SK-N-SH (cell line): ENCODE measurements at regions not wholly inside any gene's neighbourhood (a gene's known extent, or its start where the extent isn't known, plus 50 kb on each side); places are given as distances from the start of the nearest gene placed in this dataset.

ENCODE experiments used
- CTCF ChIA-PET: fragments of 300-600, 350-600 bp; formaldehyde crosslinking; extraction: SDS; loops from one replicate; lab custom pipeline; 2021; lab: Yijun Ruan, JAX
- POLR2A ChIA-PET: fragments of 350-600 bp; sonication (Branson Sonifier 250); formaldehyde crosslinking; extraction: SDS; loops from one replicate; lab custom pipeline; 2020; ENCODE audit warnings: antibody characterized with exemption, inconsistent platforms; lab: Yijun Ruan, JAX
- DNase-seq: peaks from one replicate; pipeline ENCODE4 v3.0.0; 2012
- H2AFZ ChIP-seq: fragments of 200-600 bp; sonication (generic); 2 replicates; pipeline ENCODE4 v1.8.1; 2016; ENCODE audit warnings: antibody characterized with exemption, mild to moderate bottlenecking, low read depth
- H3F3A ChIP-seq: fragments of 200-600 bp; sonication (generic); replicated peaks from 2 replicates; pipeline ENCODE3; 2016; ENCODE audit warnings: antibody characterized with exemption, mild to moderate bottlenecking; ENCODE audit not compliant: insufficient read depth
- H3K27ac ChIP-seq, 2 experiments: fragments of 200-500 bp in 1 of 2; fragments of 200-600 bp in 1 of 2; sonication (Bioruptor generic) in 1 of 2; sonication (generic), shearing (Covaris generic) in 1 of 2; 2 replicates each; pipeline versions ENCODE4 v1.5.1 to v1.6.1; 2014 to 2016; ENCODE audit warnings: low read depth in 2 of 2, inconsistent platforms in 1 of 2, low read length in 1 of 2, mild to moderate bottlenecking in 1 of 2, mixed read lengths in 1 of 2
- H3K27me3 ChIP-seq: fragments of 200-600 bp; sonication (generic), shearing (Covaris generic); 2 replicates; pipeline ENCODE4 v1.6.1; 2016; ENCODE audit warnings: mixed run types; ENCODE audit not compliant: insufficient read depth
- H3K36me3 ChIP-seq, 2 experiments: fragments of 200-500 bp in 1 of 2; fragments of 200-600 bp in 1 of 2; sonication (Bioruptor generic) in 1 of 2; sonication (generic) in 1 of 2; replicated peaks in 1 of 2; 2 replicates each; pipeline versions ENCODE3 to v1.5.1; 2014 to 2016; ENCODE audit warnings: low read length in 1 of 2, mild to moderate bottlenecking in 1 of 2; ENCODE audit not compliant: insufficient read depth in 2 of 2, control insufficient read depth in 1 of 2
- H3K4me1 ChIP-seq, 2 experiments: fragments of 200-500 bp in 1 of 2; fragments of 200-600 bp in 1 of 2; sonication (Bioruptor generic) in 1 of 2; sonication (generic), shearing (Covaris generic) in 1 of 2; 2 replicates each; pipeline versions ENCODE4 v1.5.1 to v1.6.1; 2014 to 2016; ENCODE audit warnings: low read depth in 1 of 2, low read length in 1 of 2, mixed run types in 1 of 2; ENCODE audit not compliant: insufficient read depth in 2 of 2, control insufficient read depth in 1 of 2
- H3K4me2 ChIP-seq: fragments of 200-600 bp; sonication (generic), shearing (Covaris generic); 2 replicates; pipeline ENCODE4 v1.6.1; 2017; ENCODE audit warnings: mixed run types
- H3K4me3 ChIP-seq, 2 experiments: fragments of 200-500 bp in 1 of 2; fragments of 200-600 bp in 1 of 2; sonication (Bioruptor generic) in 1 of 2; sonication (generic), shearing (Covaris generic) in 1 of 2; 2 replicates each; pipeline versions ENCODE4 v1.5.1 to v1.8.1; 2014 to 2016; ENCODE audit warnings: low read depth in 2 of 2, inconsistent platforms in 1 of 2, low read length in 1 of 2, mild to moderate bottlenecking in 1 of 2, mixed read lengths in 1 of 2, moderate library complexity in 1 of 2
- H3K79me2 ChIP-seq: fragments of 200-600 bp; sonication (generic); 2 replicates; pipeline ENCODE4 v1.8.1; 2017; ENCODE audit warnings: mild to moderate bottlenecking; ENCODE audit not compliant: insufficient read depth
- H3K9ac ChIP-seq: fragments of 200-600 bp; sonication (generic); 2 replicates; pipeline ENCODE4 v1.6.1; 2017; ENCODE audit warnings: mixed run types
- H3K9me2 ChIP-seq: fragments of 200-600 bp; sonication (generic); 2 replicates; pipeline ENCODE4 v1.6.1; 2017; ENCODE audit warnings: mixed run types
- H3K9me3 ChIP-seq: fragments of 200-600 bp; sonication (generic); 2 replicates; pipeline ENCODE4 v1.6.1; 2017; ENCODE audit warnings: mixed run types, mild to moderate bottlenecking, moderate library complexity
- H4K20me1 ChIP-seq: fragments of 200-600 bp; sonication (generic); 2 replicates; pipeline ENCODE4 v1.6.1; 2017; ENCODE audit warnings: mild to moderate bottlenecking, mixed run types; ENCODE audit not compliant: insufficient read depth
- CHD2 ChIP-seq: fragments of 150-350 bp; IDR thresholded peaks from 2 replicates; pipeline ENCODE4 v1.6.1; 2018; ENCODE audit warnings: low read length; ENCODE audit not compliant: partially characterized antibody
- EZH2phosphoT487 ChIP-seq: fragments of 200-600 bp; sonication (generic); IDR thresholded peaks from 2 replicates; pipeline ENCODE4 v1.6.1; 2017; ENCODE audit warnings: low read depth, mixed run types, mild to moderate bottlenecking, antibody characterized with exemption, moderate library complexity, borderline replicate concordance
- FOSL2 ChIP-seq: IDR thresholded peaks from 2 replicates; pipeline ENCODE4 v1.4.0; 2012; ENCODE audit warnings: low read depth, mild to moderate bottlenecking, moderate library complexity, borderline replicate concordance
- FOXJ3 ChIP-seq: sonication (generic); formaldehyde crosslinking; IDR thresholded peaks from 2 replicates; pipeline ENCODE4 v1.5.1; 2020; ENCODE audit warnings: mild to moderate bottlenecking, missing genetic modification reagents
- GABPA ChIP-seq: IDR thresholded peaks from 2 replicates; pipeline ENCODE4 v1.4.0; 2012; ENCODE audit warnings: low read depth, mild to moderate bottlenecking
- GATA2 ChIP-seq: sonication (generic); formaldehyde crosslinking; IDR thresholded peaks from 2 replicates; pipeline ENCODE4 v1.5.0; 2020; ENCODE audit warnings: mild to moderate bottlenecking, missing genetic modification reagents
- JUND ChIP-seq: IDR thresholded peaks from 2 replicates; pipeline ENCODE4 v1.4.0; 2012
- MEF2A ChIP-seq: IDR thresholded peaks from 2 replicates; pipeline ENCODE4 v1.4.0; 2012; ENCODE audit warnings: low read depth, borderline replicate concordance
- NFIC ChIP-seq: IDR thresholded peaks from 2 replicates; pipeline ENCODE4 v1.4.0; 2012; ENCODE audit warnings: borderline replicate concordance
- RAD21 ChIP-seq: IDR thresholded peaks from 2 replicates; pipeline ENCODE4 v1.6.1; 2012; ENCODE audit warnings: mild to moderate bottlenecking, low read length
- REST ChIP-seq: IDR thresholded peaks from 2 replicates; pipeline ENCODE4 v1.6.1; 2012; ENCODE audit warnings: mild to moderate bottlenecking, low read depth, low read length, moderate library complexity
- SIN3A ChIP-seq: IDR thresholded peaks from 2 replicates; pipeline ENCODE4 v1.6.1; 2012; ENCODE audit warnings: low read depth, mild to moderate bottlenecking, low read length, moderate library complexity, borderline replicate concordance
- TAF1 ChIP-seq: IDR thresholded peaks from 2 replicates; pipeline ENCODE4 v1.6.1; 2012; ENCODE audit warnings: low read depth, mild to moderate bottlenecking, low read length, moderate library complexity, borderline replicate concordance
- USF1 ChIP-seq: IDR thresholded peaks from 2 replicates; pipeline ENCODE4 v1.4.0; 2012; ENCODE audit warnings: low read depth, borderline replicate concordance
- USF2 ChIP-seq: fragments of 150-350 bp; IDR thresholded peaks from 2 replicates; pipeline ENCODE4 v1.6.1; 2017; ENCODE audit warnings: antibody characterized with exemption, low read length, low read depth, borderline replicate concordance
- ZBTB33 ChIP-seq: IDR thresholded peaks from 2 replicates; pipeline ENCODE4 v1.4.0; 2012; ENCODE audit warnings: low read depth, borderline replicate concordance
- WGBS: methylation state at CpG from one replicate; pipeline ENCODE4 v1.1.6; 2017; ENCODE audit warnings: low lambda C conversion rate; 5-methylcytosine and 5-hydroxymethylcytosine counted together

- TF ChIP-seq ZBTB33 (no peak), CHD2 (no peak), USF1 (no peak), GATA2 (CRISPR knock-in tag) (no peak), USF2 (no peak)
These were observed 122.3 kb upstream of the LYZL2 start (continued) for GRCh38 chr10:30751678-30752331.

GRCh38 chr10:30750971-30751677 lies 121.6 kb upstream of the LYZL2 start:
- Histone ChIP-seq H3K4me2 (no peak overlapping the region), H3F3A (no peaks in the 10 kb centered on the region), H3K79me2 (no peaks in the 10 kb centered on the region), H3K9me3 (no peaks in the 10 kb centered on the region), H3K36me3 (no peaks in the 10 kb centered on the region), H4K20me1 (no peaks in the 10 kb centered on the region), H3K9ac (no peak overlapping the region), H3K4me3 (no peak overlapping the region), H2AFZ (no peak overlapping the region), H3K27ac (no peak overlapping the region), H3K27me3 (no peaks in the 10 kb centered on the region), H3K4me1 (peaks cover 0 to 30% of the 10 kb centered on the region in 2 experiments; a peak in 1 of 4 replicates), H3K9me2 (no peaks in the 10 kb centered on the region)
- WGBS: 75% methylated on average over 10 of the region's 10 CpGs
- TF ChIP-seq RAD21 (no peak), SIN3A (no peak), MEF2A (no peak), FOXJ3 (CRISPR knock-in tag) (no peak), FOSL2 (no peak), REST (no peak), USF2 (no peak), JUND (no peak), EZH2phosphoT487 (no peak), GABPA (no peak), GATA2 (CRISPR knock-in tag) (no peak), NFIC (no peak), TAF1 (no peak)
- POLR2A ChIA-PET: no interaction called here
- DNase-seq: no peak
- CTCF ChIA-PET: interaction anchor here (0.6 to 2.6 kb wide), 25 partner anchors 8 to 1059 kb away, joined by 3 to 14 read pairs (median 4); partner anchors contain the start of genes ZEB1 and ZNF438
